ENCODE measurements at regions not wholly inside any gene's neighbourhood (a gene's known extent, or its start where the extent isn't known, plus 50 kb on each side); places are given as distances from the start of the nearest gene placed in this dataset.
"Not testable (repeated sequence)": the region's sequence is repeated elsewhere in the genome, so short reads cannot be mapped to it uniquely, and the experiment has no call there.

GRCh38 chr1:89436856-89437255, 73.0 kb downstream of the GBP6 start:
- Histone ChIP-seq H3K27me3 (ENCODE audit: control insufficient read depth in 3 of 3, insufficient read depth in 3 of 3, low read length in 3 of 3) (no peaks in the 10 kb centered on the region), H3K27ac (ENCODE audit: low read depth in 1 of 3, low read length in 2 of 3) (no peak overlapping the region), H3K4me3 (ENCODE audit: low read depth in 1 of 3, low read length in 3 of 3) (no peak overlapping the region), H3K36me3 (ENCODE audit: control insufficient read depth in 3 of 3, insufficient read depth in 2 of 3, low read depth in 1 of 3, low read length in 3 of 3) (no peaks in the 10 kb centered on the region), H3K9me3 (ENCODE audit: control insufficient read depth in 2 of 2, insufficient read depth in 1 of 2, low read depth in 1 of 2, low read length in 1 of 2) (peaks cover 0 to 32% of the 10 kb centered on the region in 2 donors), H3K4me1 (ENCODE audit: control insufficient read depth in 3 of 3, insufficient read depth in 2 of 3, low read depth in 1 of 3, low read length in 2 of 3) (no peaks in the 10 kb centered on the region)
- FAIRE-seq (no peak), DNase-seq (no peak)
- 89 to 92% (median 91%) methylated on average over 7 of the region's 7 CpGs for WGBS, 3 donors

DNA sequence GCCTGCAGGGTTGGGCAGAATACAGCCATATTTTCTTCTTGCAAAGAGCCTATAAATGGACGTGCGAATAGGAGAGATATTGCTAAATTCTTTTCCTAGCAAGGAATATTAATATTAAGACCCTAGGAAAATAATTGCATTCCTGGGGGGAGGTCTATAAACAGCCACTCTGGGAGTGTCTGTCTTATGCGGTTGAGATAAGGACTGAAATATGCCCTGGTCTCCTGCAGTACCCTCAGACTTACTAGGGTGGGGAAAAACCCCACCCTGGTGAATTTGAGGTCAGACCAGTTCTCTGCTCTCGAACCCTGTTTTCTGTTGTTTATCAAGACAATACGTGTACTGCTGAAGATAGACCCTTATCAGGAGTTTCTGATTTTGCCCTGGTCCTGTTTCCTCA, 74.4 kb downstream of the GBP6 start:
- H3K27ac ChIP-seq (ENCODE audit: low read depth in 1 of 3, low read length in 2 of 3); DNase-seq; H3K4me3 ChIP-seq (ENCODE audit: low read depth in 1 of 3, low read length in 3 of 3); H3K36me3 ChIP-seq (ENCODE audit: control insufficient read depth in 3 of 3, insufficient read depth in 2 of 3, low read depth in 1 of 3, low read length in 3 of 3); FAIRE-seq; H3K4me1 ChIP-seq (ENCODE audit: control insufficient read depth in 3 of 3, insufficient read depth in 2 of 3, low read depth in 1 of 3, low read length in 2 of 3); H3K27me3 ChIP-seq (ENCODE audit: control insufficient read depth in 3 of 3, insufficient read depth in 3 of 3, low read length in 3 of 3): not testable (repeated sequence)
- H3K9me3 ChIP-seq (ENCODE audit: control insufficient read depth in 2 of 2, insufficient read depth in 1 of 2, low read depth in 1 of 2, low read length in 1 of 2), result peaks cover 0 to 32% of the 10 kb centered on the region in 2 donors
- WGBS, 3 donors, result 85 to 90% (median 90%) methylated on average over 5 of the region's 5 CpGs

- FAIRE-seq, result no peak
Observed at GRCh38 chr1:89440911-89441310, 77.1 kb downstream of the GBP6 start.

GRCh38 chr1:89444791-89445190, 79.8 kb upstream of the LRRC8B start:
- no peak for DNase-seq
- FAIRE-seq, result no peak
- Histone ChIP-seq H3K4me3 (ENCODE audit: low read depth in 1 of 3, low read length in 3 of 3) (no peak overlapping the region), H3K27me3 (ENCODE audit: control insufficient read depth in 3 of 3, insufficient read depth in 3 of 3, low read length in 3 of 3) (peaks cover 0 to 2% (median 0%) of the 10 kb centered on the region in 3 donors), H3K27ac (ENCODE audit: low read depth in 1 of 3, low read length in 2 of 3) (no peak overlapping the region), H3K4me1 (ENCODE audit: control insufficient read depth in 3 of 3, insufficient read depth in 2 of 3, low read depth in 1 of 3, low read length in 2 of 3) (no peaks in the 10 kb centered on the region), H3K36me3 (ENCODE audit: control insufficient read depth in 3 of 3, insufficient read depth in 2 of 3, low read depth in 1 of 3, low read length in 3 of 3) (no peaks in the 10 kb centered on the region), H3K9me3 (ENCODE audit: control insufficient read depth in 2 of 2, insufficient read depth in 1 of 2, low read depth in 1 of 2, low read length in 1 of 2) (peaks cover 0 to 5% of the 10 kb centered on the region in 2 donors)

More at GRCh38 chr1:89440911-89441310, 77.1 kb downstream of the GBP6 start:
- no peaks in the 10 kb centered on the region for H3K36me3 ChIP-seq (ENCODE audit: control insufficient read depth in 3 of 3, insufficient read depth in 2 of 3, low read depth in 1 of 3, low read length in 3 of 3)
- no peak overlapping the region for H3K27ac ChIP-seq (ENCODE audit: low read depth in 1 of 3, low read length in 2 of 3)
- peaks cover 0 to 32% of the 10 kb centered on the region in 2 donors for H3K9me3 ChIP-seq (ENCODE audit: control insufficient read depth in 2 of 2, insufficient read depth in 1 of 2, low read depth in 1 of 2, low read length in 1 of 2)
- H3K4me3 ChIP-seq (ENCODE audit: low read depth in 1 of 3, low read length in 3 of 3), result no peak overlapping the region
- no peaks in the 10 kb centered on the region for H3K4me1 ChIP-seq (ENCODE audit: control insufficient read depth in 3 of 3, insufficient read depth in 2 of 3, low read depth in 1 of 3, low read length in 2 of 3)
- no peak for DNase-seq
- H3K27me3 ChIP-seq (ENCODE audit: control insufficient read depth in 3 of 3, insufficient read depth in 3 of 3, low read length in 3 of 3), result no peaks in the 10 kb centered on the region
- WGBS, 3 donors, result 89 to 100% (median 91%) methylated on average over 2 of the region's 2 CpGs

GRCh38 chr1:89451011-89451410, 73.6 kb upstream of the LRRC8B start:
- Histone ChIP-seq H3K36me3 (ENCODE audit: control insufficient read depth in 3 of 3, insufficient read depth in 2 of 3, low read depth in 1 of 3, low read length in 3 of 3) (no peaks in the 10 kb centered on the region), H3K4me3 (ENCODE audit: low read depth in 1 of 3, low read length in 3 of 3) (no peak overlapping the region), H3K9me3 (ENCODE audit: control insufficient read depth in 2 of 2, insufficient read depth in 1 of 2, low read depth in 1 of 2, low read length in 1 of 2) (no peaks in the 10 kb centered on the region), H3K27me3 (ENCODE audit: control insufficient read depth in 3 of 3, insufficient read depth in 3 of 3, low read length in 3 of 3) (peaks cover 0 to 2% (median 0%) of the 10 kb centered on the region in 3 donors), H3K27ac (ENCODE audit: low read depth in 1 of 3, low read length in 2 of 3) (no peak overlapping the region), H3K4me1 (ENCODE audit: control insufficient read depth in 3 of 3, insufficient read depth in 2 of 3, low read depth in 1 of 3, low read length in 2 of 3) (no peaks in the 10 kb centered on the region)
- FAIRE-seq (no peak), DNase-seq (no peak)
- 58 to 69% (median 64%) methylated on average over 2 of the region's 2 CpGs for WGBS, 3 donors

DNA sequence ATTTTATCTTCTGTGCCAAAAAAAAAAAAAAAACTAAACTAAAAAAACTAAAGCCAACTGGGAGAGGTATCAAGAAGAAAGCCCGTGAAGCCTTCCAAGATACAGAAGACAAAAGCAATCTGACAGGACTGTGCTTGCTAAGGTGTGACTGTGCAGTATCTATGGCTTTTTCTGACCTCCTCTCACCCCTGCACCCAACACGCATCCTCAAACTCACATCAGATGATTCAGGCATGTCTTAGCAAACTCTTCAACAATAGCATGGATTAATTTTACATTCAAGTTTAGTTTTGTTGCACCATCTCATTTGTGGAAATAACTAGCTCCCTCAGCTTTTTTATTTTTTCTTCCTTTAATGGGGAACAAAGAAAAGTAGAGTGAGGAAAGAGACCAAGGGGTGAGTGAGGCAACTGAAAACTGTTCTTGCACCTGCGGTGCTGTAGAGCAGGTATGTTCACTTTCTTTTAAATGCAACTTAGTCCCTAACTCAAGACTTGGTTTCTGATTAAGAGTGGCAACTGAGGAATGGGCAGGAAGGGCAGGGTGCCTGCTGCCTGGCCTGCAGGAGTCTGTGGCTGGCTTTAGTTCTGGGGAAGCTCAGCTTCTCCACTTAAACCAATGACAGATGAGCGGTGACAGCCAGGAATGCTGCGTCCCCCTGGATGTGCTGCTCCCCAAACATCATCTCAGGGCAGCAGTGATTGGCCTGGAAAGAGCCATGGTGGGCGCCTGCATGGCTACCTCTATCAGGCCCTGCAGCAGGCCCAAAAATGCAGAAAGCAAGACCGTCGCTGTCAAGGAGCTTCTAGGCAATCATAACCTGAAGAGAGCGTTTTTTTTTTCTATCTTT, 71.3 kb upstream of the LRRC8B start:
- Histone ChIP-seq H3K36me3 (ENCODE audit: control insufficient read depth in 3 of 3, insufficient read depth in 2 of 3, low read depth in 1 of 3, low read length in 3 of 3) (no peaks in the 10 kb centered on the region), H3K4me3 (ENCODE audit: low read depth in 1 of 3, low read length in 3 of 3) (no peak overlapping the region), H3K27me3 (ENCODE audit: control insufficient read depth in 3 of 3, insufficient read depth in 3 of 3, low read length in 3 of 3) (no peaks in the 10 kb centered on the region), H3K27ac (ENCODE audit: low read depth in 1 of 3, low read length in 2 of 3) (no peak overlapping the region), H3K4me1 (ENCODE audit: control insufficient read depth in 3 of 3, insufficient read depth in 2 of 3, low read depth in 1 of 3, low read length in 2 of 3) (no peaks in the 10 kb centered on the region), H3K9me3 (ENCODE audit: control insufficient read depth in 2 of 2, insufficient read depth in 1 of 2, low read depth in 1 of 2, low read length in 1 of 2) (no peaks in the 10 kb centered on the region)
- no peak for DNase-seq
- FAIRE-seq, result no peak
- 90 to 92% (median 91%) methylated on average over 9 of the region's 9 CpGs for WGBS, 3 donors

DNA sequence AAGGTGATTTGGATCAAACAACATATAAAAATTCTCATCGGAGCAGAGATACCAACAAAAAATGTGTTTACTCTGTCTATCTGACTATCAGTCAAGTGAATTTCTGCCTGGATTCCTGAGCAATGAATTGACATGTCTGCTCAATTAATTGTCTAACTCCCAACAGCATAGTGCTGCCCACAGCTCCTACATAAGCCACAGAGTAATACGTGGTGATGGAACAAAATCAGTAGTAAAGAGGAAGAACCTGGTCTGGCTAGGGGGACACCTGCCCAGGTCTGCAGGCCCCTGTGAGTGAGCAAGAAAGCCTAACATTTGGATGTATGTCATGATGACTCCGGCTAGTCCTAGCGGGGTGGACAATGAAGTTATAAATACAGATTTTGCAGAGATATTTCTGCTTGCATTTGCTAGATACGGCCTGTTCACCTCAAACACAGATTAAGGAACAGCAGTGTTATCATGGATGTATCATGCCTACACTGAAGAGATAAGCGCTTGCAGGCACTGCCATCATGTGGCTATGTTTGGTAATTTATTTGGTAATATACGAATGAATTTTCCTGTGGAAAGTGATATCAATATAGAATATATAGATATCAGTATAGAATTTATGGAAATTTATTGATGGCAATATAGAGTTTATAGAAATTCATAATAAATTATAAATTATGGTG, 69.6 kb upstream of the LRRC8B start:
- Histone ChIP-seq H3K4me1 (ENCODE audit: control insufficient read depth in 3 of 3, insufficient read depth in 2 of 3, low read depth in 1 of 3, low read length in 2 of 3) (no peaks in the 10 kb centered on the region), H3K4me3 (ENCODE audit: low read depth in 1 of 3, low read length in 3 of 3) (no peak overlapping the region), H3K27me3 (ENCODE audit: control insufficient read depth in 3 of 3, insufficient read depth in 3 of 3, low read length in 3 of 3) (no peaks in the 10 kb centered on the region), H3K9me3 (ENCODE audit: control insufficient read depth in 2 of 2, insufficient read depth in 1 of 2, low read depth in 1 of 2, low read length in 1 of 2) (no peaks in the 10 kb centered on the region), H3K27ac (ENCODE audit: low read depth in 1 of 3, low read length in 2 of 3) (no peak overlapping the region), H3K36me3 (ENCODE audit: control insufficient read depth in 3 of 3, insufficient read depth in 2 of 3, low read depth in 1 of 3, low read length in 3 of 3) (no peaks in the 10 kb centered on the region)
- FAIRE-seq (no peak), DNase-seq (peak; percentile 54 to 57)
- whole genome bisulfite sequencing, 3 donors, result 18 to 35% (median 28%) methylated on average over 7 of the region's 7 CpGs

DNA sequence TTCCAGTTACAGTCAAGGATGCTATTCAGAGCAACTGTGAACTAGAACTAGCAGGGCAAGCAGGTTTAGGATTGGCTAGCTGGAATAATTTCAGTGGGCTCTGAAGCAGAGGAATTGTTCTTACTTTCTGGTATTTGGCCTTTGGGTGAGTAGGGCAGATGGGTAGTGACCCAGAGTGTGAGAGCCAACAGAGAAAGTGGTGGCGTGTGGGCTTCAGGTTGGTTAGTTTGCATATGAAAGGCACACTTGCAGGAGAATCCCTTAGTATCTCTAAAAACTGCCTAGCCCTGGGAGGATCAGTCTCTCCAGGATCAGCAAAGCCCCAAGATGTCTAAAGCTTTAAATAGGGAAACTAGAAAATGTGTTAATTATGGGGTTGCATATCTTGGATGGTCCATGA, 67.6 kb upstream of the LRRC8B start:
- FAIRE-seq, result no peak
- H3K4me3 ChIP-seq (ENCODE audit: low read depth in 1 of 3, low read length in 3 of 3), result no peak overlapping the region
- no peak overlapping the region for H3K27ac ChIP-seq (ENCODE audit: low read depth in 1 of 3, low read length in 2 of 3)
- H3K36me3 ChIP-seq (ENCODE audit: control insufficient read depth in 3 of 3, insufficient read depth in 2 of 3, low read depth in 1 of 3, low read length in 3 of 3), result no peaks in the 10 kb centered on the region
- no peaks in the 10 kb centered on the region for H3K4me1 ChIP-seq (ENCODE audit: control insufficient read depth in 3 of 3, insufficient read depth in 2 of 3, low read depth in 1 of 3, low read length in 2 of 3)
- no peaks in the 10 kb centered on the region for H3K9me3 ChIP-seq (ENCODE audit: control insufficient read depth in 2 of 2, insufficient read depth in 1 of 2, low read depth in 1 of 2, low read length in 1 of 2)
- WGBS, 3 donors, result 68 to 100% (median 90%) methylated on average over 1 of the region's 1 CpG
- peaks cover 0 to under 1% (median 0%) of the 10 kb centered on the region in 3 donors for H3K27me3 ChIP-seq (ENCODE audit: control insufficient read depth in 3 of 3, insufficient read depth in 3 of 3, low read length in 3 of 3)
- no peak for DNase-seq
